GM23338 (cell line): ENCODE measurements at regions not wholly inside any gene's neighbourhood (a gene's known extent, or its start where the extent isn't known, plus 50 kb on each side); places are given as distances from the start of the nearest gene placed in this dataset.

Experiments
- CREB1 ChIP-seq: fragments of 250-450 bp; sonication (Bioruptor Pico); IDR thresholded peaks from 2 replicates; pipeline ENCODE4 v1.5.0; 2020; ENCODE audit warnings: low read depth, mild to moderate bottlenecking, moderate library complexity
- EZH2 ChIP-seq: fragments of 200-600 bp; sonication (generic); IDR thresholded peaks from one replicate; pipeline ENCODE4 v1.8.0; 2017; ENCODE audit warnings: antibody characterized with exemption, mild to moderate bottlenecking, low read depth; ENCODE audit not compliant: unreplicated experiment
- EZH2phosphoT487 ChIP-seq: fragments of 200-600 bp; sonication (generic); IDR thresholded peaks from one replicate; pipeline ENCODE4 v1.8.1; 2018; ENCODE audit warnings: antibody characterized with exemption; ENCODE audit not compliant: unreplicated experiment
- JUNB ChIP-seq: IDR thresholded peaks from one replicate; pipeline ENCODE4 v1.6.1; 2016; ENCODE audit warnings: antibody characterized with exemption; ENCODE audit not compliant: unreplicated experiment
- NANOG ChIP-seq: IDR thresholded peaks from 2 replicates; pipeline ENCODE4 v1.6.1; 2016; ENCODE audit warnings: antibody characterized with exemption, borderline replicate concordance
- POLR2AphosphoS5 ChIP-seq: IDR thresholded peaks from 2 replicates; pipeline ENCODE4 v1.6.1; 2016; ENCODE audit warnings: antibody characterized with exemption, low read depth
- ZNF331 ChIP-seq: fragments of 250-450 bp; sonication (Bioruptor Pico); IDR thresholded peaks from 2 replicates; pipeline ENCODE4 v1.5.0; 2020; ENCODE audit warnings: low read depth, mild to moderate bottlenecking, moderate library complexity
- TF ChIP-seq, protein P1 (sequence below), 2 experiments: fragments of 200-600 bp in 1 of 2; sonication (generic) in 1 of 2; conservative IDR thresholded peaks; 2 replicates each; pipeline versions ENCODE4 v1.5.1 to v1.6.1; 2016 to 2017; ENCODE audit warnings: antibody characterized with exemption in 2 of 2, low read depth in 2 of 2, mild to moderate bottlenecking in 2 of 2, moderate library complexity in 1 of 2
- TF ChIP-seq, protein P2 (sequence below): IDR thresholded peaks from one replicate; pipeline ENCODE4 v1.6.1; 2018; ENCODE audit warnings: antibody characterized with exemption; ENCODE audit not compliant: unreplicated experiment

GRCh38 chrX:66872771-66873170, 233.9 kb upstream of the EDA2R start:
- no peak for TF ChIP-seq ZNF331
- TF ChIP-seq, protein P1, sequence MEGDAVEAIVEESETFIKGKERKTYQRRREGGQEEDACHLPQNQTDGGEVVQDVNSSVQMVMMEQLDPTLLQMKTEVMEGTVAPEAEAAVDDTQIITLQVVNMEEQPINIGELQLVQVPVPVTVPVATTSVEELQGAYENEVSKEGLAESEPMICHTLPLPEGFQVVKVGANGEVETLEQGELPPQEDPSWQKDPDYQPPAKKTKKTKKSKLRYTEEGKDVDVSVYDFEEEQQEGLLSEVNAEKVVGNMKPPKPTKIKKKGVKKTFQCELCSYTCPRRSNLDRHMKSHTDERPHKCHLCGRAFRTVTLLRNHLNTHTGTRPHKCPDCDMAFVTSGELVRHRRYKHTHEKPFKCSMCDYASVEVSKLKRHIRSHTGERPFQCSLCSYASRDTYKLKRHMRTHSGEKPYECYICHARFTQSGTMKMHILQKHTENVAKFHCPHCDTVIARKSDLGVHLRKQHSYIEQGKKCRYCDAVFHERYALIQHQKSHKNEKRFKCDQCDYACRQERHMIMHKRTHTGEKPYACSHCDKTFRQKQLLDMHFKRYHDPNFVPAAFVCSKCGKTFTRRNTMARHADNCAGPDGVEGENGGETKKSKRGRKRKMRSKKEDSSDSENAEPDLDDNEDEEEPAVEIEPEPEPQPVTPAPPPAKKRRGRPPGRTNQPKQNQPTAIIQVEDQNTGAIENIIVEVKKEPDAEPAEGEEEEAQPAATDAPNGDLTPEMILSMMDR (conservative IDR thresholded peaks at IDR 0.05; ENCODE audit: low read depth in 2 of 2), result no peak
- TF ChIP-seq POLR2AphosphoS5, result no peak
- no peak for TF ChIP-seq EZH2phosphoT487
- TF ChIP-seq CREB1 (CRISPR knock-in tag), result no peak
- TF ChIP-seq, protein P2, sequence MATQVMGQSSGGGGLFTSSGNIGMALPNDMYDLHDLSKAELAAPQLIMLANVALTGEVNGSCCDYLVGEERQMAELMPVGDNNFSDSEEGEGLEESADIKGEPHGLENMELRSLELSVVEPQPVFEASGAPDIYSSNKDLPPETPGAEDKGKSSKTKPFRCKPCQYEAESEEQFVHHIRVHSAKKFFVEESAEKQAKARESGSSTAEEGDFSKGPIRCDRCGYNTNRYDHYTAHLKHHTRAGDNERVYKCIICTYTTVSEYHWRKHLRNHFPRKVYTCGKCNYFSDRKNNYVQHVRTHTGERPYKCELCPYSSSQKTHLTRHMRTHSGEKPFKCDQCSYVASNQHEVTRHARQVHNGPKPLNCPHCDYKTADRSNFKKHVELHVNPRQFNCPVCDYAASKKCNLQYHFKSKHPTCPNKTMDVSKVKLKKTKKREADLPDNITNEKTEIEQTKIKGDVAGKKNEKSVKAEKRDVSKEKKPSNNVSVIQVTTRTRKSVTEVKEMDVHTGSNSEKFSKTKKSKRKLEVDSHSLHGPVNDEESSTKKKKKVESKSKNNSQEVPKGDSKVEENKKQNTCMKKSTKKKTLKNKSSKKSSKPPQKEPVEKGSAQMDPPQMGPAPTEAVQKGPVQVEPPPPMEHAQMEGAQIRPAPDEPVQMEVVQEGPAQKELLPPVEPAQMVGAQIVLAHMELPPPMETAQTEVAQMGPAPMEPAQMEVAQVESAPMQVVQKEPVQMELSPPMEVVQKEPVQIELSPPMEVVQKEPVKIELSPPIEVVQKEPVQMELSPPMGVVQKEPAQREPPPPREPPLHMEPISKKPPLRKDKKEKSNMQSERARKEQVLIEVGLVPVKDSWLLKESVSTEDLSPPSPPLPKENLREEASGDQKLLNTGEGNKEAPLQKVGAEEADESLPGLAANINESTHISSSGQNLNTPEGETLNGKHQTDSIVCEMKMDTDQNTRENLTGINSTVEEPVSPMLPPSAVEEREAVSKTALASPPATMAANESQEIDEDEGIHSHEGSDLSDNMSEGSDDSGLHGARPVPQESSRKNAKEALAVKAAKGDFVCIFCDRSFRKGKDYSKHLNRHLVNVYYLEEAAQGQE, result no peak
- no peak for TF ChIP-seq JUNB
- TF ChIP-seq EZH2, result no peak
- no peak for TF ChIP-seq NANOG
